SK-N-SH treated with all-trans-retinoic acid at 6 μM for 48 hours (cell line): ENCODE measurements at regions not wholly inside any gene's neighbourhood (a gene's known extent, or its start where the extent isn't known, plus 50 kb on each side); places are given as distances from the start of the nearest gene placed in this dataset.

Source experiments
- ATAC-seq: fragments of 200-7000 bp; cut with Tn5 transposase; 3 replicates; pipeline ENCODE4 v1.9.1; 2020; ENCODE audit warnings: mild to moderate bottlenecking, moderate library complexity
- ARNTL ChIP-seq: fragments of 450-650 bp; formaldehyde crosslinking; IDR thresholded peaks from 2 replicates; pipeline ENCODE4 v1.5.0; 2020; ENCODE audit warnings: low read depth, mild to moderate bottlenecking, moderate library complexity, borderline replicate concordance
- BACH2 ChIP-seq: fragments of 250-450 bp; sonication (Bioruptor Pico); IDR thresholded peaks from 2 replicates; pipeline ENCODE4 v1.9.0; 2021; ENCODE audit warnings: mild to moderate bottlenecking, borderline replicate concordance
- CREB5 ChIP-seq: fragments of 250-450 bp; sonication (Bioruptor Pico); IDR thresholded peaks from 2 replicates; pipeline ENCODE4 v1.5.1; 2020; ENCODE audit warnings: low read depth, mild to moderate bottlenecking, moderate library complexity
- CSDC2 ChIP-seq: fragments of 250-450 bp; sonication (Bioruptor Pico); IDR thresholded peaks from 2 replicates; pipeline ENCODE4 v1.5.0; 2020; ENCODE audit warnings: mild to moderate bottlenecking, moderate library complexity
- CSRNP3 ChIP-seq: fragments of 250-450 bp; sonication (Bioruptor Pico); IDR thresholded peaks from 2 replicates; pipeline ENCODE4 v1.5.1; 2021; ENCODE audit warnings: mild to moderate bottlenecking, moderate library complexity
- ESRRG ChIP-seq: fragments of 250-450 bp; sonication (Bioruptor Pico); IDR thresholded peaks from 2 replicates; pipeline ENCODE4 v1.6.1; 2021; ENCODE audit warnings: mild to moderate bottlenecking
- GLIS3 ChIP-seq: fragments of 250-450 bp; sonication (Bioruptor Pico); IDR thresholded peaks from 2 replicates; pipeline ENCODE4 v1.5.0; 2020; ENCODE audit warnings: mild to moderate bottlenecking, moderate library complexity
- ISL1 ChIP-seq: fragments of 250-450 bp; sonication (Bioruptor Pico); IDR thresholded peaks from 2 replicates; pipeline ENCODE4 v2.1.2; 2022; ENCODE audit warnings: mild to moderate bottlenecking, moderate library complexity
- OSR1 ChIP-seq: fragments of 250-450 bp; sonication (Bioruptor Pico); IDR thresholded peaks from 2 replicates; pipeline ENCODE4 v1.8.0; 2022; ENCODE audit warnings: moderate library complexity, mild to moderate bottlenecking, inconsistent platforms
- POU6F1 ChIP-seq: fragments of 250-450 bp; sonication (Bioruptor Pico); IDR thresholded peaks from 2 replicates; pipeline ENCODE4 v1.8.0; 2021; ENCODE audit warnings: low read depth, mild to moderate bottlenecking, moderate library complexity, borderline replicate concordance
- PPARA ChIP-seq: fragments of 250-450 bp; sonication (Bioruptor Pico); IDR thresholded peaks from 2 replicates; pipeline ENCODE4 v1.5.0; 2020; ENCODE audit warnings: mild to moderate bottlenecking, borderline replicate concordance
- RARB ChIP-seq: fragments of 250-450 bp; sonication (Bioruptor Pico); IDR thresholded peaks from 2 replicates; pipeline ENCODE4 v1.8.0; 2021; ENCODE audit warnings: mild to moderate bottlenecking, moderate library complexity
- SNAI2 ChIP-seq: fragments of 250-450 bp; sonication (Bioruptor Pico); IDR thresholded peaks from 2 replicates; pipeline ENCODE4 v1.5.0; 2020; ENCODE audit warnings: mild to moderate bottlenecking, moderate library complexity
- TCF4 ChIP-seq: fragments of 250-450 bp; sonication (Bioruptor Pico); IDR thresholded peaks from 2 replicates; pipeline ENCODE4 v1.8.0; 2021; ENCODE audit warnings: mild to moderate bottlenecking, moderate library complexity, borderline replicate concordance
- TOX ChIP-seq: fragments of 250-450 bp; sonication (Bioruptor Pico); IDR thresholded peaks from 2 replicates; pipeline ENCODE4 v1.8.0; 2021; ENCODE audit warnings: mild to moderate bottlenecking, moderate library complexity, borderline replicate concordance
- TSHZ2 ChIP-seq: fragments of 250-450 bp; sonication (Bioruptor Pico); IDR thresholded peaks from 2 replicates; pipeline ENCODE4 v1.5.0; 2020; ENCODE audit warnings: mild to moderate bottlenecking, moderate library complexity
- ZC3H10 ChIP-seq: fragments of 250-450 bp; sonication (Bioruptor Pico); IDR thresholded peaks from 2 replicates; pipeline ENCODE4 v1.5.1; 2021; ENCODE audit warnings: mild to moderate bottlenecking, moderate library complexity
- ZFP3 ChIP-seq: fragments of 250-450 bp; sonication (Bioruptor Pico); IDR thresholded peaks from 2 replicates; pipeline ENCODE4 v1.5.0; 2020; ENCODE audit warnings: mild to moderate bottlenecking, moderate library complexity
- ZNF565 ChIP-seq: fragments of 450-650 bp; formaldehyde crosslinking; conservative IDR thresholded peaks from 2 replicates; pipeline ENCODE4 v1.5.0; 2020; ENCODE audit warnings: low read depth, mild to moderate bottlenecking, moderate library complexity
- ZNF70 ChIP-seq: fragments of 450-650 bp; formaldehyde crosslinking; IDR thresholded peaks from 2 replicates; pipeline ENCODE4 v1.5.0; 2020; ENCODE audit warnings: mild to moderate bottlenecking, moderate library complexity
- ZNF8 ChIP-seq: fragments of 450-650 bp; formaldehyde crosslinking; IDR thresholded peaks from 2 replicates; pipeline ENCODE4 v1.5.0; 2020; ENCODE audit warnings: mild to moderate bottlenecking, moderate library complexity

- ATAC-seq = no peak
- no peak for TF ChIP-seq ZNF8
- no peak for TF ChIP-seq SNAI2 (CRISPR knock-in tag)
- TF ChIP-seq CSDC2 (CRISPR knock-in tag) = no peak
- TF ChIP-seq BACH2 = no peak
- TF ChIP-seq CREB5 (CRISPR knock-in tag) = no peak
- no peak for TF ChIP-seq OSR1
- TF ChIP-seq TSHZ2 (CRISPR knock-in tag) = no peak
These were observed 65.8 kb upstream of the RNU6-1 start for GRCh38 chr15:67905628-67906027.

- TF ChIP-seq PPARA (no peak), TSHZ2 (CRISPR knock-in tag) (no peak), SNAI2 (CRISPR knock-in tag) (no peak), ZNF70 (CRISPR knock-in tag) (no peak), ARNTL (CRISPR knock-in tag) (no peak), CSDC2 (CRISPR knock-in tag) (no peak), TCF4 (CRISPR knock-in tag) (no peak), CREB5 (CRISPR knock-in tag) (no peak), ZFP3 (CRISPR knock-in tag) (no peak), ZNF8 (no peak), ESRRG (CRISPR knock-in tag) (no peak), ZNF565 (CRISPR knock-in tag) (no peak), GLIS3 (CRISPR knock-in tag) (no peak), OSR1 (no peak), ISL1 (CRISPR knock-in tag) (no peak), TOX (CRISPR knock-in tag) (no peak), POU6F1 (CRISPR knock-in tag) (no peak), ZC3H10 (no peak), BACH2 (no peak)
- TF ChIP-seq, all 23 proteins: peak for 0
- no peak for ATAC-seq
These were observed 66.5 kb upstream of the RNU6-1 start for GRCh38 chr15:67906382-67906781.

GRCh38 chr15:67907184-67907723 lies 67.4 kb upstream of the RNU6-1 start:
- TF ChIP-seq ZC3H10 = no peak
- TF ChIP-seq CSRNP3 (CRISPR knock-in tag) = no peak
- TF ChIP-seq ZNF565 (CRISPR knock-in tag) = no peak
- no peak for TF ChIP-seq ISL1 (CRISPR knock-in tag)
- no peak for TF ChIP-seq OSR1
- no peak for TF ChIP-seq SNAI2 (CRISPR knock-in tag)
- no peak for TF ChIP-seq ZNF8
- no peak for TF ChIP-seq ARNTL (CRISPR knock-in tag)
- TF ChIP-seq PPARA = no peak
- no peak for TF ChIP-seq ZFP3 (CRISPR knock-in tag)
- no peak for TF ChIP-seq ZNF70 (CRISPR knock-in tag)
- TF ChIP-seq POU6F1 (CRISPR knock-in tag) = no peak
- no peak for TF ChIP-seq GLIS3 (CRISPR knock-in tag)
- TF ChIP-seq RARB (CRISPR knock-in tag) = no peak
- TF ChIP-seq TOX (CRISPR knock-in tag) = no peak
- no peak for ATAC-seq
